Activated B cell treated with CpG ODN at 0.5 μM for 24 hours (primary cell): ENCODE measurements at regions not wholly inside any gene's neighbourhood (a gene's known extent, or its start where the extent isn't known, plus 50 kb on each side); places are given as distances from the start of the nearest gene placed in this dataset.

ENCODE experiments used
- ATAC-seq: fragments of 200-7000 bp; cut with Tn5 transposase; one replicate; pipeline ENCODE4 v1.10.0; 2021; ENCODE audit warnings: low read depth, mild to moderate bottlenecking, moderate library complexity
- CTCF ChIA-PET: fragments of 350-600 bp; sonication (Branson Sonifier 250); formaldehyde crosslinking; loops from one replicate; lab custom pipeline; 2021; ENCODE audit warnings: antibody characterized with exemption; lab: Charles Lee
- POLR2A ChIA-PET: fragments of 350-600 bp; sonication (Branson Sonifier 250); formaldehyde crosslinking; loops from one replicate; lab custom pipeline; 2021; ENCODE audit warnings: antibody characterized with exemption; lab: Charles Lee
- DNase-seq: peaks from one replicate; pipeline ENCODE4 v3.0.0; 2022
- H3K27ac Mint-ChIP-seq: one replicate; pipeline ENCODE4 v1.8.0; 2020; ENCODE audit warnings: mixed read lengths
- H3K27me3 Mint-ChIP-seq: one replicate; pipeline ENCODE4 v1.8.0; 2021; ENCODE audit warnings: mixed read lengths
- H3K36me3 Mint-ChIP-seq: one replicate; pipeline ENCODE4 v1.8.0; 2021; ENCODE audit warnings: low read depth, mixed read lengths
- H3K4me1 Mint-ChIP-seq: one replicate; pipeline ENCODE4 v1.8.0; 2021; ENCODE audit warnings: mixed read lengths
- H3K4me3 Mint-ChIP-seq: one replicate; pipeline ENCODE4 v1.8.0; 2020; ENCODE audit warnings: mild to moderate bottlenecking, mixed read lengths
- H3K9me3 Mint-ChIP-seq: one replicate; pipeline ENCODE4 v1.8.0; 2020; ENCODE audit warnings: mixed read lengths
- intact Hi-C: fragments of 100-400 bp; cut with micrococcal nuclease; formaldehyde crosslinking; loops from one replicate; pipeline ENCODE4 v1.15.1; 2024
- TF ChIP-seq, protein P1 (sequence below): fragments of 200-600 bp; IDR thresholded peaks from one replicate; pipeline ENCODE4 v1.8.0; 2022; ENCODE audit warnings: antibody characterized with exemption, mild to moderate bottlenecking

DNA sequence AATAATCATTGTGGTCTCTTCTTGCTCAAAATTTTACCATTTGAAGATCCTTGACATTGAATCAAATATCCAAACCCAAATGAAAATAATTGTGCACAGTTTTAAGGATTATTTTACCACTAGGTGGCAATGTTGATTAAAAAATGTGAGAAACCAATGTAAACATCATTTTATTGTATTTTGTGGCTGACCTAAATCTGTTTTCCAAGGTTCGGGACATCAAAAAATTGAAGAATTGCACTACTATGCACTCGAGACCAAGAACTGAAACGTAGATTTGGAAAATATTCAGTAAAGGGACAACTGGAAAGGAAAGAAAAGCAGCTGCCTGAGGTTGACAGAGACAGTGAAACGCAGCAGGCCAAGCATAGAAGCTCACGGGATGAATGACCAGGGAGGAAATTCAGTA, 259.3 kb downstream of the SNX13 start:
- H3K4me1 Mint-ChIP-seq = no peaks in the 10 kb centered on the region
- no peaks in the 10 kb centered on the region for H3K27me3 Mint-ChIP-seq
- TF ChIP-seq, protein P1, sequence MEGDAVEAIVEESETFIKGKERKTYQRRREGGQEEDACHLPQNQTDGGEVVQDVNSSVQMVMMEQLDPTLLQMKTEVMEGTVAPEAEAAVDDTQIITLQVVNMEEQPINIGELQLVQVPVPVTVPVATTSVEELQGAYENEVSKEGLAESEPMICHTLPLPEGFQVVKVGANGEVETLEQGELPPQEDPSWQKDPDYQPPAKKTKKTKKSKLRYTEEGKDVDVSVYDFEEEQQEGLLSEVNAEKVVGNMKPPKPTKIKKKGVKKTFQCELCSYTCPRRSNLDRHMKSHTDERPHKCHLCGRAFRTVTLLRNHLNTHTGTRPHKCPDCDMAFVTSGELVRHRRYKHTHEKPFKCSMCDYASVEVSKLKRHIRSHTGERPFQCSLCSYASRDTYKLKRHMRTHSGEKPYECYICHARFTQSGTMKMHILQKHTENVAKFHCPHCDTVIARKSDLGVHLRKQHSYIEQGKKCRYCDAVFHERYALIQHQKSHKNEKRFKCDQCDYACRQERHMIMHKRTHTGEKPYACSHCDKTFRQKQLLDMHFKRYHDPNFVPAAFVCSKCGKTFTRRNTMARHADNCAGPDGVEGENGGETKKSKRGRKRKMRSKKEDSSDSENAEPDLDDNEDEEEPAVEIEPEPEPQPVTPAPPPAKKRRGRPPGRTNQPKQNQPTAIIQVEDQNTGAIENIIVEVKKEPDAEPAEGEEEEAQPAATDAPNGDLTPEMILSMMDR = no peak
- no peak overlapping the region for H3K4me3 Mint-ChIP-seq
- DNase-seq (no peak), ATAC-seq (no peak)
- H3K27ac Mint-ChIP-seq = no peak overlapping the region
- POLR2A ChIA-PET = no interaction called here
- H3K36me3 Mint-ChIP-seq = no peaks in the 10 kb centered on the region
- CTCF ChIA-PET = interaction anchor here (0.7 to 3.9 kb wide), 12 partner anchors 9 to 1984 kb away, joined by 3 to 22 read pairs (median 4); no protein-coding TSS in a partner anchor
- intact Hi-C loops = loop anchor here (1.0 to 10.0 kb wide), 7 partner anchors 378 to 1984 kb away; no protein-coding TSS in a partner anchor
- H3K9me3 Mint-ChIP-seq = no peaks in the 10 kb centered on the region

DNA sequence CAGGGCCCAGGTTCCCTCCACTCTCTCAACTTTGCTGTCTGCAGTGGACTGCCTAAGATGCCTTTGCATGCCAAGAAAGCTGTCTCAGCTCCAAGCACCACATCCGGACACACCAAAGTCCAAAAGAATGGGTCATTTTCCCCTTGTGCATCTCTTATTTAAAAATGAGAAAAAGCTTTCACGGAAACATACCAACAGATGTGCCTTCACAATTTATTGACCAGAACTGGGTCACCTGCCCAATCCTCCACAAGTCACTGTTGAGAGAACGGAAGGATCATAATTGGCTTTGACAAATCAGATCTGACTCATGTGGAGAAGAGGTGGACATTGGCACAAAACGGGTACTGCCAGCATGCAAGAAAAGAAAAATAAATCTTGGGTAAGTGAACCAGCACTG, 258.3 kb downstream of the SNX13 start:
- TF ChIP-seq, protein P1 = no peak
- POLR2A ChIA-PET = no interaction called here
- H3K27ac Mint-ChIP-seq = no peak overlapping the region
- H3K4me3 Mint-ChIP-seq = no peak overlapping the region
- intact Hi-C loops = loop anchor here (1.0 to 10.0 kb wide), 7 partner anchors 379 to 1983 kb away; no protein-coding TSS in a partner anchor
- H3K36me3 Mint-ChIP-seq = no peaks in the 10 kb centered on the region
- CTCF ChIA-PET = interaction anchor here (0.7 to 3.9 kb wide), 8 partner anchors 10 to 984 kb away, joined by 3 to 22 read pairs (median 10); no protein-coding TSS in a partner anchor
- no peaks in the 10 kb centered on the region for H3K9me3 Mint-ChIP-seq
- no peak for ATAC-seq
- H3K27me3 Mint-ChIP-seq = no peaks in the 10 kb centered on the region
- DNase-seq = no peak
- no peaks in the 10 kb centered on the region for H3K4me1 Mint-ChIP-seq

DNA sequence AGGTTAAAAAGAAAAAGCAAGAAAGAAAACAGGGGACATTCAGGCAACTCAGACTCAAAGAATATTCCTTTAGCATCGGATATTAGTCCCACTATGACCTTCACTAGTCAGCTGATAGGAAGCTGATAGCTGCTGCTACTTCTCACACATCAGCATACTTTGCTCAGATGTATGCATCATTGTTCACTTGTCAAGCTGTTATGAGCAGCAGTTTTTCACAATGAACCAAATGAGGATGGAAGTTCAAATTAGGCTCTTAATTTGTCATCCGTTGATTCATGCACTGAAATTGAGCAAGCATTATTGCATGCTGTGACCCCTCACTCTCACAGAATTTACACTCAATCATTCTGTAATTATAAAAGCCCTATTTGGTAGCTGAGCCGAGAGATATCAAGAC, 257.7 kb downstream of the SNX13 start:
- ChIA-PET POLR2A (no interaction called here), CTCF (interaction anchor here (0.9 to 3.9 kb wide), 6 partner anchors 10 to 669 kb away, joined by 3 to 17 read pairs (median 8); no protein-coding TSS in a partner anchor)
- H3K27me3 Mint-ChIP-seq = no peaks in the 10 kb centered on the region
- no peaks in the 10 kb centered on the region for H3K9me3 Mint-ChIP-seq
- intact Hi-C loops = loop anchor here (5.0 to 10.0 kb wide), 2 partner anchors 402 to 985 kb away; no protein-coding TSS in a partner anchor
- H3K4me3 Mint-ChIP-seq = no peak overlapping the region
- no peak for ATAC-seq
- no peaks in the 10 kb centered on the region for H3K4me1 Mint-ChIP-seq
- H3K36me3 Mint-ChIP-seq = no peaks in the 10 kb centered on the region
- H3K27ac Mint-ChIP-seq = no peak overlapping the region
- DNase-seq = no peak
- TF ChIP-seq, protein P1 = no peak

DNA sequence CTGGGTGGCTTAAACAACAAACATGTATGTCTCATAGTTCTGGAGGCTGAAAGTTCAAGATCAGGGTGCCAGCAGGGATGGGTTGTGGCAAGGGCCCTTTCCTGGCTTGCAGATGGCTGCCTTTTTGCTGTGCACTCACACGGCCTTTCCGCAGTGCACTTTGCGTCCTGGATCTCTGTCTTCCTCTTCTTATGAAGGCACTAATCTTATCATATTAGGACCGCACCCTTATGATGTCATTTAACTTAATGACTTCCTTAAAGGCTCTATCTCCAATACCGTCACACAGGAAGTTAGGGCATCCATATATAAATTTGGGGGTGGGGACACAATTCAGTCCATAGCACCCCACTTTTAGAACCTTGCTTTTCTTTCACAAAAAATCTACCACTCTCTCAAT, 255.2 kb downstream of the SNX13 start:
- DNase-seq = no peak
- Mint-ChIP-seq H3K27me3 (no peaks in the 10 kb centered on the region), H3K36me3 (no peaks in the 10 kb centered on the region), H3K4me1 (no peaks in the 10 kb centered on the region), H3K9me3 (no peaks in the 10 kb centered on the region), H3K4me3 (no peak overlapping the region), H3K27ac (no peak overlapping the region)
- TF ChIP-seq, protein P1 = no peak
- ATAC-seq = no peak
- intact Hi-C loops = loop anchor here (10.0 kb wide), 1 partner anchor 400 kb away; no protein-coding TSS in a partner anchor
- POLR2A ChIA-PET = no interaction called here
- CTCF ChIA-PET = no interaction called here

DNA sequence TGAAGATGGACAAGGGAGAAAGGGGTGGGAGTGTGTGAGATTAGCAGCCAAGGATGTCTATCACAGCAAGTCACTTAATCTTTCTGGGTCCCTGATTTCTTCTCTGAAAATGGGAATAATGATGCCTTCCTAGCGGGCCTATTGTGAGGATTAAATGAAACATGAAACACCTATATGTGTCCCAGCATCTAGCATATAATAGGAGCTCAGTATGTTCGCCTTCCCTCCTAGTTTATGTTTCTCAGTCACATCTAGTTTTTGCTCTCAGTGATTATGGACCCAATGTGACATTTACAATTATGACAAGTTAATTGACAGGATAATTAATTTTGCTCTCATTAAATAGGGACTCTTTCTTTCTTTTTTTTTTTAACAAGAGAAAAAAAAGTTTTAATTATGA, 252.9 kb downstream of the SNX13 start:
- CTCF ChIA-PET = interaction anchor here (0.6 kb wide), 1 partner anchor 15 kb away, joined by 4 read pairs; no protein-coding TSS in a partner anchor
- no peaks in the 10 kb centered on the region for H3K4me1 Mint-ChIP-seq
- TF ChIP-seq, protein P1 = no peak
- POLR2A ChIA-PET = no interaction called here
- no peak overlapping the region for H3K27ac Mint-ChIP-seq
- no peak overlapping the region for H3K4me3 Mint-ChIP-seq
- intact Hi-C loops = loop anchor here (10.0 kb wide), 1 partner anchor 397 kb away; no protein-coding TSS in a partner anchor
- H3K9me3 Mint-ChIP-seq = no peaks in the 10 kb centered on the region
- H3K27me3 Mint-ChIP-seq = no peaks in the 10 kb centered on the region
- DNase-seq (no peak), ATAC-seq (no peak)
- no peaks in the 10 kb centered on the region for H3K36me3 Mint-ChIP-seq
